Liver (tissue), 8 donors: ENCODE measurements at regions not wholly inside any gene's neighbourhood (a gene's known extent, or its start where the extent isn't known, plus 50 kb on each side); places are given as distances from the start of the nearest gene placed in this dataset.

Experiments used
- DNase-seq: peaks from one replicate; pipeline ENCODE4 v3.0.0-alpha.2; 2017; ENCODE audit warnings: low spot score
- H3K27ac ChIP-seq, 2 donors: one replicate each; pipeline ENCODE4 v1.7.0; 2013; ENCODE audit warnings: inconsistent platforms in 2 of 2, low read length in 2 of 2, control low read depth in 1 of 2, low read depth in 1 of 2, mild to moderate bottlenecking in 1 of 2
- H3K27me3 ChIP-seq, 4 donors: one replicate each; pipeline versions ENCODE4 v1.6.1 to v1.7.0; 2013; ENCODE audit warnings: low read length in 3 of 4, inconsistent platforms in 1 of 4, mild to moderate bottlenecking in 1 of 4, moderate library complexity in 1 of 4; ENCODE audit not compliant: control insufficient read depth in 4 of 4, insufficient read depth in 4 of 4
- H3K36me3 ChIP-seq, 4 donors: one replicate each; pipeline versions ENCODE4 v1.6.1 to v1.7.0; 2013; ENCODE audit warnings: low read length in 3 of 4, mild to moderate bottlenecking in 3 of 4, low read depth in 1 of 4, moderate library complexity in 1 of 4; ENCODE audit not compliant: control insufficient read depth in 4 of 4, insufficient read depth in 3 of 4
- H3K4me1 ChIP-seq, 4 donors: one replicate each; pipeline versions ENCODE4 v1.6.1 to v1.7.0; 2013; ENCODE audit warnings: low read length in 3 of 4, mild to moderate bottlenecking in 3 of 4, moderate library complexity in 1 of 4; ENCODE audit not compliant: control insufficient read depth in 4 of 4, insufficient read depth in 4 of 4
- H3K4me3 ChIP-seq, 3 donors: one replicate each; pipeline versions ENCODE4 v1.6.1 to v1.7.0; 2013; ENCODE audit warnings: low read length in 3 of 3, control low read depth in 1 of 3, low read depth in 1 of 3, mild to moderate bottlenecking in 1 of 3
- H3K9ac ChIP-seq, 2 donors: one replicate each; pipeline ENCODE4 v1.7.0; 2013; ENCODE audit warnings: low read length in 2 of 2, mild to moderate bottlenecking in 2 of 2, moderate library complexity in 2 of 2, control low read depth in 1 of 2, low read depth in 1 of 2
- H3K9me3 ChIP-seq, 4 donors: one replicate each; pipeline versions ENCODE4 v1.6.1 to v1.7.0; 2013; ENCODE audit warnings: low read length in 3 of 4; ENCODE audit not compliant: control insufficient read depth in 4 of 4
- EGR1 ChIP-seq, 2 donors: IDR thresholded peaks; 2 replicates each; pipeline ENCODE4 v1.6.1; 2016 to 2018; ENCODE audit warnings: antibody characterized with exemption in 2 of 2, low read depth in 2 of 2
- FOXA1 ChIP-seq: IDR thresholded peaks from 2 replicates; pipeline ENCODE4 v1.6.1; 2016; ENCODE audit warnings: antibody characterized with exemption
- FOXA2 ChIP-seq: IDR thresholded peaks from 2 replicates; pipeline ENCODE4 v1.6.1; 2016; ENCODE audit warnings: antibody characterized with exemption
- GABPA ChIP-seq, 2 donors: IDR thresholded peaks in 1 of 2; conservative IDR thresholded peaks in 1 of 2; 2 replicates each; pipeline ENCODE4 v1.6.1; 2016; ENCODE audit warnings: antibody characterized with exemption in 2 of 2, mild to moderate bottlenecking in 1 of 2, moderate library complexity in 1 of 2
- HNF4A ChIP-seq, 2 donors: conservative IDR thresholded peaks; 2 replicates each; pipeline ENCODE4 v1.6.1; 2016; ENCODE audit warnings: antibody characterized with exemption in 2 of 2, mild to moderate bottlenecking in 2 of 2
- HNF4G ChIP-seq: IDR thresholded peaks from 2 replicates; pipeline ENCODE4 v1.6.1; 2016; ENCODE audit warnings: antibody characterized with exemption
- JUND ChIP-seq, 2 donors: IDR thresholded peaks; 2 replicates each; pipeline ENCODE4 v1.6.1; 2016; ENCODE audit warnings: antibody characterized with exemption in 2 of 2
- MAX ChIP-seq: IDR thresholded peaks from 2 replicates; pipeline ENCODE4 v1.6.1; 2016; ENCODE audit warnings: antibody characterized with exemption
- NR2F2 ChIP-seq: IDR thresholded peaks from 2 replicates; pipeline ENCODE4 v1.6.1; 2016; ENCODE audit warnings: antibody characterized with exemption
- RAD21 ChIP-seq, 2 donors: IDR thresholded peaks; 2 replicates each; pipeline ENCODE4 v1.6.1; 2016; ENCODE audit warnings: antibody characterized with exemption in 2 of 2, mild to moderate bottlenecking in 2 of 2
- REST ChIP-seq: IDR thresholded peaks from 2 replicates; pipeline ENCODE4 v1.6.1; 2016; ENCODE audit warnings: antibody characterized with exemption, mild to moderate bottlenecking
- RXRA ChIP-seq, 2 donors: IDR thresholded peaks; 2 replicates each; pipeline ENCODE4 v1.6.1; 2017 to 2018; ENCODE audit warnings: antibody characterized with exemption in 2 of 2, mild to moderate bottlenecking in 1 of 2
- SP1 ChIP-seq: IDR thresholded peaks from 2 replicates; pipeline ENCODE4 v1.6.1; 2018; ENCODE audit warnings: antibody characterized with exemption, mild to moderate bottlenecking
- TAF1 ChIP-seq: conservative IDR thresholded peaks from 2 replicates; pipeline ENCODE4 v1.6.1; 2016; ENCODE audit warnings: antibody characterized with exemption, mild to moderate bottlenecking
- YY1 ChIP-seq: IDR thresholded peaks from 2 replicates; pipeline ENCODE4 v1.6.1; 2016; ENCODE audit warnings: antibody characterized with exemption, mild to moderate bottlenecking
- ZBTB33 ChIP-seq: IDR thresholded peaks from 2 replicates; pipeline ENCODE4 v1.6.1; 2016; ENCODE audit warnings: antibody characterized with exemption
- WGBS: extraction: QIAGEN DNeasy Blood & Tissue Kit; methylation state at CpG from one replicate; pipeline ENCODE4 v1.1.7; 2013; 5-methylcytosine and 5-hydroxymethylcytosine counted together
- TF ChIP-seq, protein P1 (sequence below): fragments of 150-350 bp; IDR thresholded peaks from 2 replicates; pipeline ENCODE4 v1.5.1; 2017; ENCODE audit warnings: improper control_type of control experiment, low read depth, low read length; ENCODE audit not compliant: missing input control
- TF ChIP-seq, protein P2 (sequence below): IDR thresholded peaks from 2 replicates; pipeline ENCODE4 v1.6.1; 2016; ENCODE audit warnings: antibody characterized with exemption
- donor health status: healthy.
- donor health status: healthy.
- donor health status: healthy.
- donor health status: healthy.
- donor health status: healthy.

DNA sequence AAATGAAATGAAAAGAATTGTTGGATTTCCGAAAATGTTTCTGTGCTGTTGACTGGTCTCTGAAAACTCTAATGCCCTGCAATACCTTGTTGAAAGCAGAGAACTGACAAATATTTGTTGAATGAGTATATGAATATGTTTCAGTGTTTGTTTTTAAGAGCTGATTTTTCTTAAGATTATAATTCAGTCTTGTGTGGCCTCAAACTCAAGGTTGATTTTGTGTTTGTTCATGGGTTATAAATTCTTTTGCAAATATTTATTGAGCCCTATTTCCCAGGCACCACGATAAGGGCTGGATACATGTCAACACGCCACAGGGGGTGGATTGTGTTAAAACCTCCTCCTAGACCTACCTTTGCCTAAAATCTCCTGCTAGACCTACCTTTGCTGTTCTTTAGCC, 203.9 kb upstream of the PLPP4 start:
- TF ChIP-seq MAX (no peak), TAF1 (no peak), RXRA (IDR thresholded peaks at IDR 0.05) (no peak), GABPA (IDR thresholded peaks at IDR 0.05 in 1 of 2, conservative IDR thresholded peaks at IDR 0.05 in 1 of 2) (no peak), ZBTB33 (no peak), SP1 (no peak), REST (no peak), RAD21 (IDR thresholded peaks at IDR 0.05) (no peak), NR2F2 (no peak), FOXA2 (no peak), EGR1 (IDR thresholded peaks at IDR 0.05; ENCODE audit: low read depth in 2 of 2) (no peak), HNF4A (conservative IDR thresholded peaks at IDR 0.05) (no peak), YY1 (no peak), FOXA1 (no peak), HNF4G (no peak), JUND (IDR thresholded peaks at IDR 0.05) (no peak)
- TF ChIP-seq, protein P1, sequence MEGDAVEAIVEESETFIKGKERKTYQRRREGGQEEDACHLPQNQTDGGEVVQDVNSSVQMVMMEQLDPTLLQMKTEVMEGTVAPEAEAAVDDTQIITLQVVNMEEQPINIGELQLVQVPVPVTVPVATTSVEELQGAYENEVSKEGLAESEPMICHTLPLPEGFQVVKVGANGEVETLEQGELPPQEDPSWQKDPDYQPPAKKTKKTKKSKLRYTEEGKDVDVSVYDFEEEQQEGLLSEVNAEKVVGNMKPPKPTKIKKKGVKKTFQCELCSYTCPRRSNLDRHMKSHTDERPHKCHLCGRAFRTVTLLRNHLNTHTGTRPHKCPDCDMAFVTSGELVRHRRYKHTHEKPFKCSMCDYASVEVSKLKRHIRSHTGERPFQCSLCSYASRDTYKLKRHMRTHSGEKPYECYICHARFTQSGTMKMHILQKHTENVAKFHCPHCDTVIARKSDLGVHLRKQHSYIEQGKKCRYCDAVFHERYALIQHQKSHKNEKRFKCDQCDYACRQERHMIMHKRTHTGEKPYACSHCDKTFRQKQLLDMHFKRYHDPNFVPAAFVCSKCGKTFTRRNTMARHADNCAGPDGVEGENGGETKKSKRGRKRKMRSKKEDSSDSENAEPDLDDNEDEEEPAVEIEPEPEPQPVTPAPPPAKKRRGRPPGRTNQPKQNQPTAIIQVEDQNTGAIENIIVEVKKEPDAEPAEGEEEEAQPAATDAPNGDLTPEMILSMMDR = no peak
- TF ChIP-seq, protein P2, sequence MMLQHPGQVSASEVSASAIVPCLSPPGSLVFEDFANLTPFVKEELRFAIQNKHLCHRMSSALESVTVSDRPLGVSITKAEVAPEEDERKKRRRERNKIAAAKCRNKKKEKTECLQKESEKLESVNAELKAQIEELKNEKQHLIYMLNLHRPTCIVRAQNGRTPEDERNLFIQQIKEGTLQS = no peak
- Histone ChIP-seq H3K4me1 (no peaks in the 10 kb centered on the region), H3K36me3 (no peaks in the 10 kb centered on the region), H3K9ac (no peak overlapping the region), H3K9me3 (peaks cover 0 to 2% (median 0%) of the 10 kb centered on the region in 4 donors), H3K27ac (no peak overlapping the region), H3K4me3 (no peak overlapping the region), H3K27me3 (peaks cover 0 to 6% (median 0%) of the 10 kb centered on the region in 4 donors)
- DNase-seq = no peak
- 48% methylated on average over 3 of the region's 3 CpGs for WGBS

GRCh38 chr10:120260456-120260855, 196.6 kb upstream of the PLPP4 start:
- Histone ChIP-seq H3K9ac (no peak overlapping the region), H3K9me3 (peaks cover 0 to 5% (median 0%) of the 10 kb centered on the region in 4 donors), H3K36me3 (no peaks in the 10 kb centered on the region), H3K4me1 (no peaks in the 10 kb centered on the region), H3K27me3 (peaks cover 0 to 4% (median 0%) of the 10 kb centered on the region in 4 donors), H3K27ac (no peak overlapping the region), H3K4me3 (no peak overlapping the region)
- DNase-seq = no peak
- WGBS = 79% methylated on average over 4 of the region's 4 CpGs
- TF ChIP-seq TAF1 (no peak), RXRA (IDR thresholded peaks at IDR 0.05) (no peak), RAD21 (IDR thresholded peaks at IDR 0.05) (no peak), NR2F2 (no peak), YY1 (no peak), JUND (IDR thresholded peaks at IDR 0.05) (no peak), MAX (no peak), REST (no peak), EGR1 (IDR thresholded peaks at IDR 0.05; ENCODE audit: low read depth in 2 of 2) (no peak)
- TF ChIP-seq, protein P1 = no peak
- TF ChIP-seq, protein P2 = no peak
